GM21723 (cell line): ENCODE measurements at regions not wholly inside any gene's neighbourhood (a gene's known extent, or its start where the extent isn't known, plus 50 kb on each side); places are given as distances from the start of the nearest gene placed in this dataset.
A peak's percentile ranks its signal among the peaks of the same experiment; 100 is the strongest.

Experiments used
- ATAC-seq: cut with Tn5 transposase; IDR thresholded peaks from one replicate; pipeline ENCODE4 v1.9.1; 2021; ENCODE audit warnings: mild to moderate bottlenecking, moderate library complexity; ENCODE audit not compliant: unreplicated experiment

- no peak for ATAC-seq
Measured at GRCh38 chr3:72381584-72381983, 466.7 kb downstream of the SHQ1 start.

- no peak for ATAC-seq
Measured at GRCh38 chr3:72380711-72381493, 467.3 kb downstream of the SHQ1 start.

GRCh38 chr3:72380193-72380592, 468.1 kb downstream of the SHQ1 start:
- no peak for ATAC-seq

GRCh38 chr3:72379500-72380187, 468.6 kb downstream of the SHQ1 start:
- ATAC-seq, result no peak

- ATAC-seq, result no peak
Measured at GRCh38 chr3:72378287-72378686, 470.0 kb downstream of the SHQ1 start.

- no peak for ATAC-seq
Measured at GRCh38 chr3:72376956-72377710, 471.1 kb downstream of the SHQ1 start.

- peak; percentile 52 for ATAC-seq
Measured at GRCh38 chr3:72375237-72376076, 472.8 kb downstream of the SHQ1 start.

- no peak for ATAC-seq
Measured at GRCh38 chr3:72373139-72373538, 475.1 kb downstream of the SHQ1 start.

- ATAC-seq, result no peak
Measured at GRCh38 chr3:72372161-72372560, 476.1 kb downstream of the SHQ1 start.

GRCh38 chr3:72371431-72371830, 476.8 kb downstream of the SHQ1 start:
- no peak for ATAC-seq

- ATAC-seq, result no peak
Measured at GRCh38 chr3:72370947-72371346, 477.3 kb downstream of the SHQ1 start.

- ATAC-seq, result no peak
Measured at GRCh38 chr3:72369681-72370080, 478.6 kb downstream of the SHQ1 start.

GRCh38 chr3:72368331-72368975, 479.8 kb downstream of the SHQ1 start:
- ATAC-seq, result no peak

GRCh38 chr3:72361990-72362389, 486.3 kb downstream of the SHQ1 start:
- ATAC-seq, result no peak

GRCh38 chr3:72359743-72360142, 488.5 kb downstream of the SHQ1 start:
- no peak for ATAC-seq

- ATAC-seq, result no peak
Measured at GRCh38 chr3:72355168-72355567, 493.1 kb downstream of the SHQ1 start.

- no peak for ATAC-seq
Measured at GRCh38 chr3:72354486-72354885, 493.8 kb downstream of the SHQ1 start.

- no peak for ATAC-seq
Measured at GRCh38 chr3:72353236-72354128, 494.8 kb downstream of the SHQ1 start.

GRCh38 chr3:72352176-72352575, 496.1 kb downstream of the SHQ1 start:
- no peak for ATAC-seq
